H9 (cell line): ENCODE measurements at regions not wholly inside any gene's neighbourhood (a gene's known extent, or its start where the extent isn't known, plus 50 kb on each side); places are given as distances from the start of the nearest gene placed in this dataset.

Source experiments
- DNase-seq: peaks from one replicate; pipeline ENCODE4 v3.0.0-alpha.2; 2017
- H2AFZ ChIP-seq: one replicate; pipeline ENCODE4 v1.6.1; 2013; ENCODE audit warnings: mild to moderate bottlenecking, low read length, control low read depth, moderate library complexity
- H2AK5ac ChIP-seq: 2 replicates; pipeline ENCODE4 v1.6.1; 2013; ENCODE audit warnings: low read length, control low read depth, mixed read lengths; ENCODE audit not compliant: insufficient read length
- H2BK120ac ChIP-seq: one replicate; pipeline ENCODE4 v1.6.1; 2013; ENCODE audit warnings: low read depth, mild to moderate bottlenecking, low read length, control low read depth, inconsistent platforms; ENCODE audit not compliant: poor library complexity, severe bottlenecking
- H2BK12ac ChIP-seq: 2 replicates; pipeline ENCODE4 v1.6.1; 2013; ENCODE audit warnings: low read length, control low read depth, mixed read lengths, low read depth; ENCODE audit not compliant: insufficient read length
- H2BK15ac ChIP-seq: 2 replicates; pipeline ENCODE4 v1.6.1; 2013; ENCODE audit warnings: low read depth, low read length, control low read depth
- H2BK20ac ChIP-seq: one replicate; pipeline ENCODE4 v1.6.1; 2013; ENCODE audit warnings: low read depth, mild to moderate bottlenecking, low read length, control low read depth, inconsistent platforms; ENCODE audit not compliant: poor library complexity, severe bottlenecking
- H2BK5ac ChIP-seq: 2 replicates; pipeline ENCODE4 v1.6.1; 2013; ENCODE audit warnings: low read length, control low read depth, mixed read lengths; ENCODE audit not compliant: insufficient read length
- H3K14ac ChIP-seq: 2 replicates; pipeline ENCODE4 v1.6.1; 2013; ENCODE audit warnings: low read length, control low read depth; ENCODE audit not compliant: insufficient read depth
- H3K18ac ChIP-seq: 2 replicates; pipeline ENCODE4 v1.6.1; 2013; ENCODE audit warnings: low read depth, mild to moderate bottlenecking, mixed read lengths, low read length, control low read depth; ENCODE audit not compliant: insufficient read length
- H3K23ac ChIP-seq: 2 replicates; pipeline ENCODE4 v1.6.1; 2013; ENCODE audit warnings: low read length, control low read depth, mixed read lengths, low read depth; ENCODE audit not compliant: insufficient read length
- H3K23me2 ChIP-seq: 2 replicates; pipeline ENCODE4 v1.6.1; 2013; ENCODE audit warnings: low read depth, mild to moderate bottlenecking, mixed read lengths, low read length, control low read depth; ENCODE audit not compliant: insufficient read length, poor library complexity, severe bottlenecking
- H3K27ac ChIP-seq: 2 replicates; pipeline ENCODE4 v1.5.1; 2013; ENCODE audit warnings: low read length, control low read depth, mixed read lengths, low read depth; ENCODE audit not compliant: insufficient read length
- H3K27me3 ChIP-seq: 2 replicates; pipeline ENCODE4 v1.6.1; 2013; ENCODE audit warnings: low read length, control low read depth, inconsistent platforms; ENCODE audit not compliant: insufficient read depth
- H3K4ac ChIP-seq: 2 replicates; pipeline ENCODE4 v1.6.1; 2013; ENCODE audit warnings: low read depth, mild to moderate bottlenecking, control low read depth, inconsistent platforms, low read length, moderate library complexity
- H3K4me1 ChIP-seq: 2 replicates; pipeline ENCODE4 v1.6.1; 2013; ENCODE audit warnings: low read length, control low read depth, inconsistent platforms; ENCODE audit not compliant: insufficient read depth
- H3K4me2 ChIP-seq: 2 replicates; pipeline ENCODE4 v1.6.1; 2013; ENCODE audit warnings: low read length, control low read depth, mixed read lengths; ENCODE audit not compliant: insufficient read length, insufficient read depth
- H3K56ac ChIP-seq: 2 replicates; pipeline ENCODE4 v1.6.1; 2013; ENCODE audit warnings: low read depth, mild to moderate bottlenecking, mixed read lengths, low read length, control low read depth; ENCODE audit not compliant: insufficient read length
- H3K79me1 ChIP-seq: 2 replicates; pipeline ENCODE4 v1.6.1; 2013; ENCODE audit warnings: low read depth, mild to moderate bottlenecking, moderate library complexity, low read length, control low read depth, inconsistent platforms; ENCODE audit not compliant: insufficient read depth, poor library complexity, severe bottlenecking
- H3K79me2 ChIP-seq: 2 replicates; pipeline ENCODE4 v1.6.1; 2013; ENCODE audit warnings: low read length, control low read depth, inconsistent platforms; ENCODE audit not compliant: insufficient read depth
- H3K9ac ChIP-seq: 2 replicates; pipeline ENCODE4 v1.6.1; 2013; ENCODE audit warnings: low read length, control low read depth, mixed read lengths; ENCODE audit not compliant: insufficient read length; ENCODE audit errors: extremely low read depth
- H3K9me3 ChIP-seq: one replicate; pipeline ENCODE4 v1.6.1; 2013; ENCODE audit warnings: low read depth, low read length, inconsistent platforms; ENCODE audit not compliant: control insufficient read depth
- H3T11ph ChIP-seq: one replicate; pipeline ENCODE4 v1.6.1; 2013; ENCODE audit warnings: mild to moderate bottlenecking, low read length, control low read depth, inconsistent platforms
- H4K20me1 ChIP-seq: one replicate; pipeline ENCODE4 v1.6.1; 2013; ENCODE audit not compliant: control insufficient read depth, insufficient read length, insufficient read depth
- H4K5ac ChIP-seq: 2 replicates; pipeline ENCODE4 v1.6.1; 2013; ENCODE audit warnings: low read depth, mild to moderate bottlenecking, mixed read lengths, low read length, control low read depth; ENCODE audit not compliant: insufficient read length
- H4K8ac ChIP-seq: replicated peaks from 2 replicates; pipeline ENCODE4 v1.6.1; 2013; ENCODE audit warnings: low read length, control low read depth, mixed read lengths, low read depth; ENCODE audit not compliant: insufficient read length
- H4K91ac ChIP-seq: 2 replicates; pipeline ENCODE4 v1.6.1; 2013; ENCODE audit warnings: low read depth, mild to moderate bottlenecking, moderate library complexity, mixed read lengths, low read length, control low read depth; ENCODE audit not compliant: insufficient read length
- H3K27ac Mint-ChIP-seq, 3 experiments: 2 replicates in 2 of 3; 3 replicates in 1 of 3; pipeline ENCODE4 v1.8.0; 2020 to 2021; ENCODE audit warnings: mixed read lengths in 3 of 3, mild to moderate bottlenecking in 1 of 3, moderate library complexity in 1 of 3
- H3K27me3 Mint-ChIP-seq: 2 replicates; pipeline ENCODE4 v1.8.0; 2021; ENCODE audit warnings: low read depth, mild to moderate bottlenecking, moderate library complexity, mixed read lengths
- H3K36me3 Mint-ChIP-seq, 3 experiments: 2 replicates in 2 of 3; 3 replicates in 1 of 3; pipeline ENCODE4 v1.8.0; 2020 to 2021; ENCODE audit warnings: low read depth in 3 of 3, mixed read lengths in 3 of 3; ENCODE audit not compliant: insufficient read depth in 1 of 3
- H3K4me1 Mint-ChIP-seq, 2 experiments: 2 replicates each; pipeline ENCODE4 v1.8.0; 2020; ENCODE audit warnings: mixed read lengths in 2 of 2
- H3K4me3 Mint-ChIP-seq, 2 experiments: 2 replicates in 1 of 2; 3 replicates in 1 of 2; pipeline ENCODE4 v1.8.0; 2020 to 2021; ENCODE audit warnings: mild to moderate bottlenecking in 2 of 2, mixed read lengths in 2 of 2, moderate library complexity in 1 of 2
- H3K9me3 Mint-ChIP-seq, 2 experiments: 2 replicates in 1 of 2; 3 replicates in 1 of 2; pipeline ENCODE4 v1.8.0; 2020; ENCODE audit warnings: mild to moderate bottlenecking in 2 of 2, mixed read lengths in 2 of 2, moderate library complexity in 1 of 2
- WGBS: extraction: QIAGEN DNeasy Blood & Tissue Kit; methylation state at CpG from one replicate; pipeline ENCODE4 v1.1.7; 2013; ENCODE audit warnings: missing lambda C conversion rate, low lambda C conversion rate, mixed read lengths; ENCODE audit not compliant: insufficient read length; ENCODE audit errors: extremely low coverage; 5-methylcytosine and 5-hydroxymethylcytosine counted together
- TF ChIP-seq, protein P1 (sequence below): fragments of 200-600 bp; sonication (generic); conservative IDR thresholded peaks from 3 replicates; pipeline ENCODE4 v1.8.0; 2021; ENCODE audit warnings: antibody characterized with exemption, mild to moderate bottlenecking

DNA sequence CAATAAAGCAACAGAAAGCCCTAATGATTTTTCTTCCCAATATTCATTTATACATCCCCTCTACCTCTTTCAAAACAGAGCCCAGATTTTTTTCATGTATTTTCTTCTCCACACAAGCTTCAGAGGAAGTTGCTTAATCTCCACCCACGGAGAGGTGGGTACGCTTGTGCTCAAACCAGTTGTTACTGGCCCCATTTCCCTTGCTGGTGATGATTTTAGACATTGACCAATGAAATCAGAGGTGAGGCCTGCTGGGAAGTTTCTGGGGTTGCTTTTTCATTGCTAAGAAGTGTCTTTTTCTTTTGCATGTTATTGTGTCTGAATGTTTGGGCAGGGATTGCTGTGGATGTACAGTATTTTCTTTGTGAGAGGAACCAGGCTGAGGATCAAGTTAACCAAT, 448.1 kb upstream of the B3GALT2 start:
- Histone ChIP-seq H3K27ac (no peak overlapping the region), H2BK120ac (no peak overlapping the region), H3K9me3 (no peaks in the 10 kb centered on the region), H3K9ac (no peak overlapping the region), H3K4me2 (no peak overlapping the region), H3K56ac (no peak overlapping the region), H3K23me2 (no peaks in the 10 kb centered on the region), H3T11ph (no peak overlapping the region), H3K79me1 (no peaks in the 10 kb centered on the region), H3K14ac (no peak overlapping the region), H3K4me1 (no peaks in the 10 kb centered on the region), H2BK5ac (no peak overlapping the region), H2BK15ac (no peak overlapping the region), H3K23ac (no peak overlapping the region), H4K91ac (no peak overlapping the region), H4K8ac (no peak overlapping the region), H2AFZ (no peak overlapping the region), H3K4ac (no peak overlapping the region), H3K18ac (no peak overlapping the region), H3K27me3 (no peaks in the 10 kb centered on the region), H2AK5ac (no peak overlapping the region), H2BK20ac (no peak overlapping the region), H3K79me2 (no peaks in the 10 kb centered on the region), H4K5ac (no peak overlapping the region), H2BK12ac (no peak overlapping the region), H4K20me1 (no peaks in the 10 kb centered on the region)
- TF ChIP-seq, protein P1, sequence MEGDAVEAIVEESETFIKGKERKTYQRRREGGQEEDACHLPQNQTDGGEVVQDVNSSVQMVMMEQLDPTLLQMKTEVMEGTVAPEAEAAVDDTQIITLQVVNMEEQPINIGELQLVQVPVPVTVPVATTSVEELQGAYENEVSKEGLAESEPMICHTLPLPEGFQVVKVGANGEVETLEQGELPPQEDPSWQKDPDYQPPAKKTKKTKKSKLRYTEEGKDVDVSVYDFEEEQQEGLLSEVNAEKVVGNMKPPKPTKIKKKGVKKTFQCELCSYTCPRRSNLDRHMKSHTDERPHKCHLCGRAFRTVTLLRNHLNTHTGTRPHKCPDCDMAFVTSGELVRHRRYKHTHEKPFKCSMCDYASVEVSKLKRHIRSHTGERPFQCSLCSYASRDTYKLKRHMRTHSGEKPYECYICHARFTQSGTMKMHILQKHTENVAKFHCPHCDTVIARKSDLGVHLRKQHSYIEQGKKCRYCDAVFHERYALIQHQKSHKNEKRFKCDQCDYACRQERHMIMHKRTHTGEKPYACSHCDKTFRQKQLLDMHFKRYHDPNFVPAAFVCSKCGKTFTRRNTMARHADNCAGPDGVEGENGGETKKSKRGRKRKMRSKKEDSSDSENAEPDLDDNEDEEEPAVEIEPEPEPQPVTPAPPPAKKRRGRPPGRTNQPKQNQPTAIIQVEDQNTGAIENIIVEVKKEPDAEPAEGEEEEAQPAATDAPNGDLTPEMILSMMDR = no peak
- Mint-ChIP-seq H3K36me3 (no peaks in the 10 kb centered on the region), H3K27me3 (no peaks in the 10 kb centered on the region), H3K27ac (no peak overlapping the region), H3K9me3 (no peaks in the 10 kb centered on the region), H3K4me1 (peaks cover 8 to 9% of the 10 kb centered on the region in 2 experiments), H3K4me3 (no peak overlapping the region)
- DNase-seq = no peak
- no CpG with 5 or more reads among the region's 2 CpGs for WGBS
